ENCODE measurements at regions not wholly inside any gene's neighbourhood (a gene's known extent, or its start where the extent isn't known, plus 50 kb on each side); places are given as distances from the start of the nearest gene placed in this dataset.

DNA sequence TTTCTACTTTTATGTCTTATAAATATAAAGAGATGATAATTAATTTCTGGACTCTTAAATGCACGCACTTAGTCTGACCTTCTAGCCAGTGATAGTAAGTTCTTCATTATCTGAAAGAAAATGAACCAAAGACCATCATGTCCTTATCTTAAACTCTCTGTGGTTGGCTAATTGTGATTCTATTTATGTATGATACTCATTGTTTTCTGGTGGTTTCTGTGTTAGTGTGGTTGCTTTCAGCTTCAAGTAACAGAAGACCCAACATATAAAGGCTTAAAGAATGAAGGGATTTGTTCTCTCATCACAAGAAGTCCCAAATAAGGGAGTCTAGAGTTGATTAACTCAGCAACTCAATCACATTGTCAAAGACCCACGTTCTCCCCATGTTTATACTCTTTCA is 225.2 kb upstream of the TANK start:
- Histone ChIP-seq H3K36me3 (replicated peaks in 1 of 2; ENCODE audit: control extremely low read depth in 1 of 2, control insufficient read depth in 1 of 2, extremely low read depth in 1 of 2, insufficient read depth in 2 of 2, low read length in 1 of 2) (no peaks in the 10 kb centered on the region), H3K79me2 (ENCODE audit: control insufficient read depth, insufficient read depth, low read length) (no peaks in the 10 kb centered on the region), H3K4me1 (ENCODE audit: control insufficient read depth in 2 of 2, insufficient read depth in 2 of 2, low read length in 2 of 2) (no peaks in the 10 kb centered on the region), H3K4me3 (ENCODE audit: control extremely low read depth in 1 of 5, extremely low read depth in 1 of 5, insufficient read depth in 1 of 5, low read depth in 2 of 5, low read length in 4 of 5) (no peak overlapping the region), H3K27ac (ENCODE audit: low read length in 2 of 2) (no peak overlapping the region), H3K9ac (ENCODE audit: low read length) (no peak overlapping the region), H4K20me1 (ENCODE audit: control insufficient read depth, insufficient read depth, low read length, poor library complexity, severe bottlenecking) (no peaks in the 10 kb centered on the region), H3K4me2 (replicated peaks; ENCODE audit: low read depth, low read length, poor library complexity, severe bottlenecking) (no peak overlapping the region), H3K27me3 (replicated peaks in 1 of 4; ENCODE audit: control extremely low read depth in 1 of 4, control insufficient read depth in 3 of 4, insufficient read depth in 4 of 4, low read length in 3 of 4) (peaks cover 0 to 4% (median 0%) of the 10 kb centered on the region in 4 experiments), H3K9me3 (ENCODE audit: control extremely low read depth in 1 of 3, control insufficient read depth in 2 of 3, insufficient read depth in 1 of 3, low read length in 2 of 3) (no peaks in the 10 kb centered on the region), H2AFZ (ENCODE audit: insufficient read depth, low read depth, low read length, poor library complexity, severe bottlenecking) (no peak overlapping the region)
- Mint-ChIP-seq H3K27ac (no peak overlapping the region), H3K9me3 (ENCODE audit: insufficient read depth) (no peaks in the 10 kb centered on the region), H3K4me3 (no peak overlapping the region), H3K4me1 (no peaks in the 10 kb centered on the region), H3K27me3 (peaks cover 27% of the 10 kb centered on the region)
- DNase-seq (no peak), ATAC-seq (ENCODE audit: low read depth) (no peak)
- intact Hi-C loops (cut with micrococcal nuclease): no loop called here
- CTCF ChIA-PET: no interaction called here
- no CpG with 5 or more reads among the region's 2 CpGs for WGBS (ENCODE audit: insufficient coverage)
- TF ChIP-seq EZH2 (IDR thresholded peaks at IDR 0.05; ENCODE audit: borderline replicate concordance, insufficient read depth, low read depth, low read length, poor library complexity, severe bottlenecking) (no peak), CTCF (IDR thresholded peaks at IDR 0.05) (no peak)
- POLR2A ChIA-PET: no interaction called here

- no peaks in the 10 kb centered on the region for H4K20me1 ChIP-seq (ENCODE audit: control insufficient read depth, insufficient read depth, low read length, poor library complexity, severe bottlenecking)
- no peaks in the 10 kb centered on the region for H3K9me3 Mint-ChIP-seq (ENCODE audit: insufficient read depth)
- no peaks in the 10 kb centered on the region for H3K9me3 ChIP-seq (ENCODE audit: control extremely low read depth in 1 of 3, control insufficient read depth in 2 of 3, insufficient read depth in 1 of 3, low read length in 2 of 3)
- H3K27me3 Mint-ChIP-seq: peaks cover 19% of the 10 kb centered on the region
- H3K4me3 ChIP-seq (ENCODE audit: control extremely low read depth in 1 of 5, extremely low read depth in 1 of 5, insufficient read depth in 1 of 5, low read depth in 2 of 5, low read length in 4 of 5): no peak overlapping the region
- WGBS (ENCODE audit: insufficient coverage): 100% methylated on average over 1 of the region's 5 CpGs
- ChIA-PET POLR2A (no interaction called here), CTCF (interaction anchor here (1.1 kb wide), 1 partner anchor 9 kb away, joined by 3 read pairs; no protein-coding TSS in a partner anchor)
- peaks cover 5 to 6% of the 10 kb centered on the region in 2 donors for H3K4me1 ChIP-seq (ENCODE audit: control insufficient read depth in 2 of 2, insufficient read depth in 2 of 2, low read length in 2 of 2)
- H3K4me1 Mint-ChIP-seq: peaks cover 7% of the 10 kb centered on the region
- H3K27ac ChIP-seq (ENCODE audit: low read length in 2 of 2): no peak overlapping the region
- no peaks in the 10 kb centered on the region for H3K36me3 ChIP-seq (replicated peaks in 1 of 2; ENCODE audit: control extremely low read depth in 1 of 2, control insufficient read depth in 1 of 2, extremely low read depth in 1 of 2, insufficient read depth in 2 of 2, low read length in 1 of 2)
- H3K79me2 ChIP-seq (ENCODE audit: control insufficient read depth, insufficient read depth, low read length): no peaks in the 10 kb centered on the region
- DNase-seq: no peak
- peaks cover 0 to 3% (median 0%) of the 10 kb centered on the region in 4 experiments for H3K27me3 ChIP-seq (replicated peaks in 1 of 4; ENCODE audit: control extremely low read depth in 1 of 4, control insufficient read depth in 3 of 4, insufficient read depth in 4 of 4, low read length in 3 of 4)
- intact Hi-C loops (cut with micrococcal nuclease): no loop called here
- H3K4me2 ChIP-seq (replicated peaks; ENCODE audit: low read depth, low read length, poor library complexity, severe bottlenecking): no peak overlapping the region
- no peak overlapping the region for H3K9ac ChIP-seq (ENCODE audit: low read length)
- TF ChIP-seq EZH2 (IDR thresholded peaks at IDR 0.05; ENCODE audit: borderline replicate concordance, insufficient read depth, low read depth, low read length, poor library complexity, severe bottlenecking): no peak
- no peak for TF ChIP-seq CTCF (IDR thresholded peaks at IDR 0.05)
- no peak overlapping the region for H3K27ac Mint-ChIP-seq
- H2AFZ ChIP-seq (ENCODE audit: insufficient read depth, low read depth, low read length, poor library complexity, severe bottlenecking): no peak overlapping the region
- H3K4me3 Mint-ChIP-seq: no peak overlapping the region
- no peak for ATAC-seq (ENCODE audit: low read depth)
These were observed 224.0 kb upstream of the TANK start for GRCh38 chr2:160936044-160936806.

All from B cell (primary cell).